Epithelial cell of esophagus (primary cell): ENCODE measurements at regions not wholly inside any gene's neighbourhood (a gene's known extent, or its start where the extent isn't known, plus 50 kb on each side); places are given as distances from the start of the nearest gene placed in this dataset.

ENCODE experiments used
- DNase-seq: peaks from one replicate; pipeline ENCODE4 v3.0.0; 2010; ENCODE audit warnings: low read depth
- H3K4me3 ChIP-seq: 2 replicates; pipeline ENCODE4 v1.5.1; 2011; ENCODE audit warnings: mild to moderate bottlenecking, low read length, control low read depth
- TF ChIP-seq, protein P1 (sequence below): IDR thresholded peaks from 2 replicates; pipeline ENCODE4 v1.5.1; 2011; ENCODE audit warnings: low read depth, mild to moderate bottlenecking, low read length, control low read depth, inconsistent platforms; ENCODE audit not compliant: insufficient read depth; ENCODE audit errors: missing control alignments

- TF ChIP-seq, protein P1, sequence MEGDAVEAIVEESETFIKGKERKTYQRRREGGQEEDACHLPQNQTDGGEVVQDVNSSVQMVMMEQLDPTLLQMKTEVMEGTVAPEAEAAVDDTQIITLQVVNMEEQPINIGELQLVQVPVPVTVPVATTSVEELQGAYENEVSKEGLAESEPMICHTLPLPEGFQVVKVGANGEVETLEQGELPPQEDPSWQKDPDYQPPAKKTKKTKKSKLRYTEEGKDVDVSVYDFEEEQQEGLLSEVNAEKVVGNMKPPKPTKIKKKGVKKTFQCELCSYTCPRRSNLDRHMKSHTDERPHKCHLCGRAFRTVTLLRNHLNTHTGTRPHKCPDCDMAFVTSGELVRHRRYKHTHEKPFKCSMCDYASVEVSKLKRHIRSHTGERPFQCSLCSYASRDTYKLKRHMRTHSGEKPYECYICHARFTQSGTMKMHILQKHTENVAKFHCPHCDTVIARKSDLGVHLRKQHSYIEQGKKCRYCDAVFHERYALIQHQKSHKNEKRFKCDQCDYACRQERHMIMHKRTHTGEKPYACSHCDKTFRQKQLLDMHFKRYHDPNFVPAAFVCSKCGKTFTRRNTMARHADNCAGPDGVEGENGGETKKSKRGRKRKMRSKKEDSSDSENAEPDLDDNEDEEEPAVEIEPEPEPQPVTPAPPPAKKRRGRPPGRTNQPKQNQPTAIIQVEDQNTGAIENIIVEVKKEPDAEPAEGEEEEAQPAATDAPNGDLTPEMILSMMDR: no peak
- no peak overlapping the region for H3K4me3 ChIP-seq
- DNase-seq: no peak
These were observed 110.5 kb upstream of the CARMIL1 start for GRCh38 chr6:25168637-25169036.

- TF ChIP-seq, protein P1: no peak
- no peak for DNase-seq
- no peak overlapping the region for H3K4me3 ChIP-seq
These were observed 109.6 kb upstream of the CARMIL1 start for GRCh38 chr6:25169553-25169952.

- H3K4me3 ChIP-seq: no peak overlapping the region
- TF ChIP-seq, protein P1: no peak
- DNase-seq: no peak
These were observed 109.2 kb upstream of the CARMIL1 start for GRCh38 chr6:25169961-25170360.

DNA sequence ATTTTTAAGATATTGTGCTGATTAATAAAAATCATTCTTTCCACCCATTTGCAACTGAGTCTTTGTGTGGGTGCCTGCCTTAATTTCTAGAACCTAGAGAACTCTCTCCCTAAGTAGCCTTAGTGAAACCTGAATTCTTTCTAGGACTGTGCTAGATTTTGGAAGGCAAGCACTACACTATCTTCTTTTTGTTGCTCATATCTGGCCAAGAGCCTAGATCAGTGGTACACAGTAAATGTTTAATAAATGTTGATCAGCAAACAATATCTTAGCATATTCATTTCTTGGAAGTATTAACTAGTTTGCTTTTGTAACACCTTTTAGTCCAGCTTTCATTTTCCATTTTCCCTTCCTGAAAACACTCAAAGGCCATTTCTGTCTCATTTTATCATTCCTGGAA, 108.5 kb upstream of the CARMIL1 start:
- DNase-seq: no peak
- TF ChIP-seq, protein P1: no peak
- H3K4me3 ChIP-seq: no peak overlapping the region

DNA sequence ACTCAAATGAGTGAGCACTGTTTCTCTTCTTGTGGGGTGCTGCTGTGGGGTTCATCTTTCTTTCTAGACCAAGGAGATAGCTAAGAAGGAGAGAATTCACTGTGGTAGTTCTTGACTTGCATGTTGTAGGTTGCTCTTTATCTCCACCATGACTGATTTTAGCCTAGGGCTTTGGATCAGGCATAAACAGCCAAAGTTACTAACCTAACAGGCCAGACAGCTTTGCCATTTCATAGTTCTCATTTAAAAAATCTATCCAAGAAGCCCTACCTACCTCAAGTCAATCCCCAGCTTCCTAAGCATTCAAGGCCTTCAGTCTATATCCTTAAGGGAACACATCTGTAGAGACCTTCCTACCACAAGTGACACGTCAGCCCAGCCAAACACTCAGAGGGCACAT, 107.9 kb upstream of the CARMIL1 start:
- TF ChIP-seq, protein P1: no peak
- DNase-seq: peak; percentile 81

GRCh38 chr6:25172819-25173218, 106.4 kb upstream of the CARMIL1 start:
- peak; percentile 58 for DNase-seq
- TF ChIP-seq, protein P1: no peak
- no peak overlapping the region for H3K4me3 ChIP-seq

More for the DNA sequence above, 107.9 kb upstream of the CARMIL1 start:
- no peak overlapping the region for H3K4me3 ChIP-seq

GRCh38 chr6:25173246-25173645, 105.9 kb upstream of the CARMIL1 start:
- TF ChIP-seq, protein P1: no peak
- H3K4me3 ChIP-seq: no peak overlapping the region
- DNase-seq: no peak
